SK-N-SH treated with all-trans-retinoic acid at 6 μM for 48 hours (cell line): ENCODE measurements at regions not wholly inside any gene's neighbourhood (a gene's known extent, or its start where the extent isn't known, plus 50 kb on each side); places are given as distances from the start of the nearest gene placed in this dataset.
A peak's percentile ranks its signal among the peaks of the same experiment; 100 is the strongest.

Experiments
- ATAC-seq: fragments of 200-7000 bp; cut with Tn5 transposase; 3 replicates; pipeline ENCODE4 v1.9.1; 2020; ENCODE audit warnings: mild to moderate bottlenecking, moderate library complexity
- ARNTL ChIP-seq: fragments of 450-650 bp; formaldehyde crosslinking; IDR thresholded peaks from 2 replicates; pipeline ENCODE4 v1.5.0; 2020; ENCODE audit warnings: low read depth, mild to moderate bottlenecking, moderate library complexity, borderline replicate concordance
- BACH2 ChIP-seq: fragments of 250-450 bp; sonication (Bioruptor Pico); IDR thresholded peaks from 2 replicates; pipeline ENCODE4 v1.9.0; 2021; ENCODE audit warnings: mild to moderate bottlenecking, borderline replicate concordance
- CREB5 ChIP-seq: fragments of 250-450 bp; sonication (Bioruptor Pico); IDR thresholded peaks from 2 replicates; pipeline ENCODE4 v1.5.1; 2020; ENCODE audit warnings: low read depth, mild to moderate bottlenecking, moderate library complexity
- CSDC2 ChIP-seq: fragments of 250-450 bp; sonication (Bioruptor Pico); IDR thresholded peaks from 2 replicates; pipeline ENCODE4 v1.5.0; 2020; ENCODE audit warnings: mild to moderate bottlenecking, moderate library complexity
- CSRNP3 ChIP-seq: fragments of 250-450 bp; sonication (Bioruptor Pico); IDR thresholded peaks from 2 replicates; pipeline ENCODE4 v1.5.1; 2021; ENCODE audit warnings: mild to moderate bottlenecking, moderate library complexity
- ESRRG ChIP-seq: fragments of 250-450 bp; sonication (Bioruptor Pico); IDR thresholded peaks from 2 replicates; pipeline ENCODE4 v1.6.1; 2021; ENCODE audit warnings: mild to moderate bottlenecking
- GLIS3 ChIP-seq: fragments of 250-450 bp; sonication (Bioruptor Pico); IDR thresholded peaks from 2 replicates; pipeline ENCODE4 v1.5.0; 2020; ENCODE audit warnings: mild to moderate bottlenecking, moderate library complexity
- ISL1 ChIP-seq: fragments of 250-450 bp; sonication (Bioruptor Pico); IDR thresholded peaks from 2 replicates; pipeline ENCODE4 v2.1.2; 2022; ENCODE audit warnings: mild to moderate bottlenecking, moderate library complexity
- OSR1 ChIP-seq: fragments of 250-450 bp; sonication (Bioruptor Pico); IDR thresholded peaks from 2 replicates; pipeline ENCODE4 v1.8.0; 2022; ENCODE audit warnings: moderate library complexity, mild to moderate bottlenecking, inconsistent platforms
- POU6F1 ChIP-seq: fragments of 250-450 bp; sonication (Bioruptor Pico); IDR thresholded peaks from 2 replicates; pipeline ENCODE4 v1.8.0; 2021; ENCODE audit warnings: low read depth, mild to moderate bottlenecking, moderate library complexity, borderline replicate concordance
- RARB ChIP-seq: fragments of 250-450 bp; sonication (Bioruptor Pico); IDR thresholded peaks from 2 replicates; pipeline ENCODE4 v1.8.0; 2021; ENCODE audit warnings: mild to moderate bottlenecking, moderate library complexity
- SNAI2 ChIP-seq: fragments of 250-450 bp; sonication (Bioruptor Pico); IDR thresholded peaks from 2 replicates; pipeline ENCODE4 v1.5.0; 2020; ENCODE audit warnings: mild to moderate bottlenecking, moderate library complexity
- TCF4 ChIP-seq: fragments of 250-450 bp; sonication (Bioruptor Pico); IDR thresholded peaks from 2 replicates; pipeline ENCODE4 v1.8.0; 2021; ENCODE audit warnings: mild to moderate bottlenecking, moderate library complexity, borderline replicate concordance
- TSHZ2 ChIP-seq: fragments of 250-450 bp; sonication (Bioruptor Pico); IDR thresholded peaks from 2 replicates; pipeline ENCODE4 v1.5.0; 2020; ENCODE audit warnings: mild to moderate bottlenecking, moderate library complexity
- ZC3H10 ChIP-seq: fragments of 250-450 bp; sonication (Bioruptor Pico); IDR thresholded peaks from 2 replicates; pipeline ENCODE4 v1.5.1; 2021; ENCODE audit warnings: mild to moderate bottlenecking, moderate library complexity
- ZFP3 ChIP-seq: fragments of 250-450 bp; sonication (Bioruptor Pico); IDR thresholded peaks from 2 replicates; pipeline ENCODE4 v1.5.0; 2020; ENCODE audit warnings: mild to moderate bottlenecking, moderate library complexity
- ZFP30 ChIP-seq: fragments of 450-650 bp; formaldehyde crosslinking; IDR thresholded peaks from 2 replicates; pipeline ENCODE4 v1.5.0; 2022; ENCODE audit warnings: mild to moderate bottlenecking, moderate library complexity
- ZNF565 ChIP-seq: fragments of 450-650 bp; formaldehyde crosslinking; conservative IDR thresholded peaks from 2 replicates; pipeline ENCODE4 v1.5.0; 2020; ENCODE audit warnings: low read depth, mild to moderate bottlenecking, moderate library complexity
- ZNF70 ChIP-seq: fragments of 450-650 bp; formaldehyde crosslinking; IDR thresholded peaks from 2 replicates; pipeline ENCODE4 v1.5.0; 2020; ENCODE audit warnings: mild to moderate bottlenecking, moderate library complexity
- ZNF8 ChIP-seq: fragments of 450-650 bp; formaldehyde crosslinking; IDR thresholded peaks from 2 replicates; pipeline ENCODE4 v1.5.0; 2020; ENCODE audit warnings: mild to moderate bottlenecking, moderate library complexity

- ATAC-seq = no peak
- TF ChIP-seq ARNTL (CRISPR knock-in tag) (no peak), CSDC2 (CRISPR knock-in tag) (no peak), ZNF70 (CRISPR knock-in tag) (no peak), ZNF565 (CRISPR knock-in tag) (no peak), GLIS3 (CRISPR knock-in tag) (no peak), ZNF8 (CRISPR knock-in tag) (no peak), ISL1 (CRISPR knock-in tag) (no peak), POU6F1 (CRISPR knock-in tag) (no peak), RARB (no peak), TSHZ2 (CRISPR knock-in tag) (no peak), OSR1 (CRISPR knock-in tag) (no peak), SNAI2 (CRISPR knock-in tag) (no peak), ZC3H10 (CRISPR knock-in tag) (no peak), ZFP3 (CRISPR knock-in tag) (no peak), BACH2 (CRISPR knock-in tag) (no peak), CREB5 (CRISPR knock-in tag) (no peak), ESRRG (CRISPR knock-in tag) (no peak), TCF4 (CRISPR knock-in tag) (no peak), CSRNP3 (CRISPR knock-in tag) (no peak), ZFP30 (CRISPR knock-in tag) (no peak)
- TF ChIP-seq, all 23 proteins: peak for 0
These were observed 157.7 kb downstream of the HNMT start for GRCh38 chr2:138121666-138122661.

GRCh38 chr2:138122891-138123290 is 158.6 kb downstream of the HNMT start:
- ATAC-seq = peak; percentile 48; the same call in 2 of the 3 replicates
- no peak for TF ChIP-seq RARB
- TF ChIP-seq OSR1 (CRISPR knock-in tag) = no peak
- no peak for TF ChIP-seq ZFP30 (CRISPR knock-in tag)
- no peak for TF ChIP-seq ESRRG (CRISPR knock-in tag)

GRCh38 chr2:138123741-138124140 is 159.5 kb downstream of the HNMT start:
- TF ChIP-seq ISL1 (CRISPR knock-in tag) = no peak
- no peak for TF ChIP-seq TSHZ2 (CRISPR knock-in tag)
- TF ChIP-seq GLIS3 (CRISPR knock-in tag) = no peak
- peak; percentile 58; the same call in 2 of the 3 replicates for ATAC-seq
